Stromal cell of bone marrow (primary cell): ENCODE measurements at regions not wholly inside any gene's neighbourhood (a gene's known extent, or its start where the extent isn't known, plus 50 kb on each side); places are given as distances from the start of the nearest gene placed in this dataset.

Experiments used
- DNase-seq: peaks from one replicate; pipeline ENCODE4 v3.0.0-alpha.2; 2012; ENCODE audit warnings: low read depth

GRCh38 chr15:96223939-96224338 is 106.6 kb upstream of the NR2F2 start:
- DNase-seq, result no peak

- DNase-seq, result no peak
Observed at GRCh38 chr15:96225642-96226259, 104.7 kb upstream of the NR2F2 start.

- no peak for DNase-seq
Observed at GRCh38 chr15:96230526-96231181, 99.8 kb upstream of the NR2F2 start.

- no peak for DNase-seq
Observed at GRCh38 chr15:96232335-96232734, 98.2 kb upstream of the NR2F2 start.

- peak; percentile 12 for DNase-seq
Observed at GRCh38 chr15:96234109-96234892, 96.2 kb upstream of the NR2F2 start.

GRCh38 chr15:96237002-96237401 is 93.5 kb upstream of the NR2F2 start:
- no peak for DNase-seq

GRCh38 chr15:96242761-96243160 is 87.7 kb upstream of the NR2F2 start:
- DNase-seq, result no peak

GRCh38 chr15:96243701-96244100 is 86.8 kb upstream of the NR2F2 start:
- no peak for DNase-seq

- DNase-seq, result no peak
Observed at GRCh38 chr15:96245252-96245651, 85.2 kb upstream of the NR2F2 start.

- no peak for DNase-seq
Observed at GRCh38 chr15:96246057-96246456, 84.4 kb upstream of the NR2F2 start.

GRCh38 chr15:96247621-96248305 is 82.7 kb upstream of the NR2F2 start:
- no peak for DNase-seq

GRCh38 chr15:96252148-96252547 is 78.4 kb upstream of the NR2F2 start:
- no peak for DNase-seq

GRCh38 chr15:96253006-96253747 is 77.3 kb upstream of the NR2F2 start:
- no peak for DNase-seq

- no peak for DNase-seq
Observed at GRCh38 chr15:96254173-96254572, 76.3 kb upstream of the NR2F2 start.

GRCh38 chr15:96255599-96255998 is 74.9 kb upstream of the NR2F2 start:
- DNase-seq, result no peak

GRCh38 chr15:96261575-96262034 is 68.9 kb upstream of the NR2F2 start:
- no peak for DNase-seq

GRCh38 chr15:96262097-96262496 is 68.4 kb upstream of the NR2F2 start:
- no peak for DNase-seq

GRCh38 chr15:96262549-96263489 is 67.7 kb upstream of the NR2F2 start:
- no peak for DNase-seq

- no peak for DNase-seq
Observed at GRCh38 chr15:96264351-96264798, 66.1 kb upstream of the NR2F2 start.

GRCh38 chr15:96264801-96265515 is 65.5 kb upstream of the NR2F2 start:
- DNase-seq, result no peak
